Thoracic aorta (tissue), 2 donors: ENCODE measurements at regions not wholly inside any gene's neighbourhood (a gene's known extent, or its start where the extent isn't known, plus 50 kb on each side); places are given as distances from the start of the nearest gene placed in this dataset.

Experiments
- ATAC-seq: fragments of 150-250 bp; one replicate; pipeline ENCODE4 v1.8.0; 2017; ENCODE audit warnings: low read depth; ENCODE audit not compliant: insufficient number of reproducible peaks, low FRiP score
- DNase-seq: peaks from one replicate; pipeline ENCODE4 v3.0.0-alpha.2; 2020; ENCODE audit warnings: low spot score
- H3K27ac ChIP-seq, 2 donors: fragments of 200-600 bp; sonication (generic); 1 replicate in 1 of 2; 2 replicates in 1 of 2; pipeline ENCODE4 v1.5.1; 2016; ENCODE audit warnings: mild to moderate bottlenecking in 2 of 2, moderate library complexity in 2 of 2
- H3K27me3 ChIP-seq: fragments of 200-600 bp; sonication (generic); replicated peaks from 2 replicates; pipeline ENCODE4 v1.6.0; 2016; ENCODE audit warnings: mild to moderate bottlenecking; ENCODE audit not compliant: insufficient read depth
- H3K36me3 ChIP-seq: fragments of 200-600 bp; sonication (generic); one replicate; pipeline ENCODE4 v1.5.1; 2016
- H3K4me1 ChIP-seq, 2 donors: fragments of 200-600 bp; sonication (generic); 1 replicate in 1 of 2; 2 replicates in 1 of 2; pipeline versions ENCODE4 v1.5.1 to v1.6.0; 2016; ENCODE audit warnings: low read depth in 2 of 2, mild to moderate bottlenecking in 1 of 2; ENCODE audit not compliant: control insufficient read depth in 1 of 2
- H3K4me3 ChIP-seq: fragments of 200-600 bp; sonication (generic); 2 replicates; pipeline ENCODE4 v1.5.1; 2016; ENCODE audit warnings: mild to moderate bottlenecking
- H3K9me3 ChIP-seq: fragments of 200-600 bp; sonication (generic); 2 replicates; pipeline ENCODE4 v1.5.1; 2016
- CTCF ChIP-seq: fragments of 200-600 bp; sonication (generic); IDR thresholded peaks from one replicate; pipeline ENCODE4 v1.5.1; 2019; ENCODE audit warnings: antibody characterized with exemption

- Histone ChIP-seq H3K27ac (no peak overlapping the region), H3K27me3 (no peaks in the 10 kb centered on the region), H3K9me3 (no peaks in the 10 kb centered on the region), H3K4me1 (no peaks in the 10 kb centered on the region), H3K4me3 (no peak overlapping the region), H3K36me3 (no peaks in the 10 kb centered on the region)
- ATAC-seq (no peak), DNase-seq (no peak)
- TF ChIP-seq CTCF, result no peak
Observed at GRCh38 chr22:44438481-44439131, 59.4 kb downstream of the RTL6 start.

- H3K9me3 ChIP-seq, result no peaks in the 10 kb centered on the region
- H3K27ac ChIP-seq, result no peak overlapping the region
- no peak for ATAC-seq
Observed at GRCh38 chr22:44438056-44438455, 60.0 kb downstream of the RTL6 start.

GRCh38 chr22:44437216-44438055 lies 60.6 kb downstream of the RTL6 start:
- ATAC-seq (no peak), DNase-seq (no peak)
- Histone ChIP-seq H3K4me1 (no peaks in the 10 kb centered on the region), H3K36me3 (no peaks in the 10 kb centered on the region), H3K27ac (no peak overlapping the region), H3K4me3 (no peak overlapping the region), H3K9me3 (no peaks in the 10 kb centered on the region), H3K27me3 (no peaks in the 10 kb centered on the region)
- TF ChIP-seq CTCF, result no peak

More at GRCh38 chr22:44438056-44438455, 60.0 kb downstream of the RTL6 start:
- H3K27me3 ChIP-seq, result no peaks in the 10 kb centered on the region
- H3K36me3 ChIP-seq, result no peaks in the 10 kb centered on the region
- TF ChIP-seq CTCF, result no peak
- H3K4me3 ChIP-seq, result no peak overlapping the region
- no peaks in the 10 kb centered on the region for H3K4me1 ChIP-seq
- no peak for DNase-seq

GRCh38 chr22:44436736-44437135 lies 61.3 kb downstream of the RTL6 start:
- no peak for ATAC-seq
- TF ChIP-seq CTCF, result no peak
- no peaks in the 10 kb centered on the region for H3K27me3 ChIP-seq
- no peak overlapping the region for H3K4me3 ChIP-seq
- no peaks in the 10 kb centered on the region for H3K36me3 ChIP-seq
- no peak for DNase-seq
- no peaks in the 10 kb centered on the region for H3K4me1 ChIP-seq
- H3K27ac ChIP-seq, result no peak overlapping the region
- H3K9me3 ChIP-seq, result no peaks in the 10 kb centered on the region

- TF ChIP-seq CTCF, result no peak
- Histone ChIP-seq H3K27me3 (no peaks in the 10 kb centered on the region), H3K9me3 (no peaks in the 10 kb centered on the region), H3K4me3 (no peak overlapping the region), H3K36me3 (no peaks in the 10 kb centered on the region), H3K27ac (no peak overlapping the region), H3K4me1 (no peaks in the 10 kb centered on the region)
- DNase-seq (no peak), ATAC-seq (no peak)
Observed at GRCh38 chr22:44431256-44431655, 66.8 kb downstream of the RTL6 start.
